COLO829 (cell line): ENCODE measurements at regions not wholly inside any gene's neighbourhood (a gene's known extent, or its start where the extent isn't known, plus 50 kb on each side); places are given as distances from the start of the nearest gene placed in this dataset.
"Not testable (repeated sequence)": the region's sequence is repeated elsewhere in the genome, so short reads cannot be mapped to it uniquely, and the experiment has no call there.

Experiments
- DNase-seq: peaks from one replicate; pipeline ENCODE4 v3.0.0; 2012; ENCODE audit warnings: low spot score

GRCh38 chr21:22764222-22764621 is 1766.0 kb downstream of the NCAM2 start:
- DNase-seq, result no peak

DNA sequence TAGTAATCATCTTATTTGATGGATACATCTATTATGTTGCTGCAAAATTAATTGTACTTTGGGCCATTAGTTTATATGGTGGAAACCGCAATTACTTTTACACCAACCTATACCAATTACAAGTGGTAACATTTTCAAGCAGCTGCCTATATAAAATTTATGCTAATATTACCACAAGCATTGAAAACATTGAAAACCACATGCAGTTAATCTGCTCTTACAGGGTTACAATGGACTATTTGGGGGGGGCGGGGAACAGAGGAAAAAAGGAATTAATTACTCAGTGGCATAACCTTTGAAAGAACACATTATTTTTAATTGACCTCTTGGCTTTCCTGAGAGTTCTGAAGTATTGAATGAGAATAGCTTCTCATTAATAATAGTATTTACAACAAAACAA is 1793.2 kb downstream of the NCAM2 start:
- DNase-seq, result no peak

DNA sequence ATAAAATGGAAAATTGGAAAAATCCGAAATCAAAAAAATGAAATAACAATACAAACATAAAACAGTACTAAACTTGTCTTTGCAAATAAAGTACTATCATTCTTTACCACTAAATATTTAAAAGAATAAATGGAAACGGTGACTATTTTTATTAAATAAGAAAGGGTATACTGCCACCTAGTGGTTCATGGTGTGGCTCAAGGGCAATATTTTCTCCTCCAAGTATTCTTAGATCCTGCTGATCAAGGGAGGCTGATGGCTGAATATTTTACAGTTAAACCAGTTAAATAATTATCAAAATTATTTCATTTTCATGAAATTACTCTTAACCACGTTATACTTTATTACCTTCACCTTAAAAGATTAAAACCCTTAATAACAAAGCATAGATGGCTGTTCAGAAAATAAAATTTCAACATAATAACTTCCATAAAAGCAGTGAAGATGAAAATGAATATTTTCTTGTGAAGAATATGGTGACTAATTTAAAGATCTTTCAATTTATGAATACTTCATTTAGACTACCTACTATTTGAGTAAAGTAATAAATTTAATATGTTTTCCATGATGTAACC is 1793.9 kb downstream of the NCAM2 start:
- peak; percentile 25 for DNase-seq

DNA sequence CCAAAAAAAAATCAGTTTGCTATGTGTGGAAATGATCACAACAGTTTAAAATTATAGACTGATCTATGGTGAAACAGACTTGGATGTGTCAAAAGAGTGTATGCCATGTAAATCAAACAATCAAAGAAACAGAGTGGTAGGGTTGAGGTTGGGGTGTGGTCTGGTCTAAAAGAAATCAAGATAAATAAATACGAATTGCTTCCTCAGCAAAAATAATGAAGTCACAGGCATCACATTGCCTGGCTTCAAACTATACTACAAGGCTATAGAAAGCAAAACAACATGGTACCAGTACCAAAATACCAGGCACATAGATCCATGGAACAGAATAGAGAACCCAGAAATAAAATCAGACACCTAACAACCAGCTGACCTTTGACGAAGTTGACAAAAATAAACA is 1796.9 kb downstream of the NCAM2 start:
- no peak for DNase-seq

GRCh38 chr21:22795644-22796043 is 1797.4 kb downstream of the NCAM2 start:
- no peak for DNase-seq

- DNase-seq, result no peak
Measured at GRCh38 chr21:22796147-22796546, 1797.9 kb downstream of the NCAM2 start.

DNA sequence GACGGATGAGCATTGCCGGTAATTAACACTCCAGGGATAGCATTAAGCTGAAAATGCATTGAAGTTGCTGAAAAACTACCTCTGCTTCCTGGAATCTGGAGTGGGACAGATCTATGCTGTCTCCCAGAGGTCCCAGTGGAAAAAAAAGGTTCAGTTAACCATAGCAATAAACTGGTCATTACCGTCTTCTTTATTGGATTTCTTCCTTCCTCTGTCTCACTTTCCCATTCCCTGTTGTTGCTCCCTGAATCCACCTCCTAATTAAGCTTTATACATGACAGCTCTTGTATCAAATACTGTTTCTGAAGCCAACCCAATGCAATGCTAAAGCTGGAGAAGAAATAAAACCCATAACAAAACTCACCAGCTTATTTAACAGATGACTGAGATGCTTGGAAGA is 1805.9 kb downstream of the NCAM2 start:
- no peak for DNase-seq

DNA sequence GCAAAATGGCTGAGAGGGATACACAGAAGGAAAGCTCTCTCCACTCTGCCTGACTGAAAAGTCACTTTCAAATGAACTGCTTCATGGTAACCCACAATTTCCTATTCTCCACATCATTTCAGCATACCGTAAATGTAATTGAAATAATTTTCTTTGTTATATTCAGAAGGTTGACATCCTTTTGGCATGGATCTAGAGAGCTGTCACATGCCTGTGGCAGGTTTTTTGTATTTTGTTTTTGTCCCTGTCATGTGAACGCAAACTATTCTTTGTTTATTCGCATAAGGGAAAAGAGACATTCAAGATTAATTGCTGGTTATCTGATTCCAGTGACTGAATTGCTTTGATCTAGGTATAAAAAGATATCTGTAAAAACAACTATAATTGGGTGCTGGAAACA is 1808.1 kb downstream of the NCAM2 start:
- DNase-seq, result no peak

DNA sequence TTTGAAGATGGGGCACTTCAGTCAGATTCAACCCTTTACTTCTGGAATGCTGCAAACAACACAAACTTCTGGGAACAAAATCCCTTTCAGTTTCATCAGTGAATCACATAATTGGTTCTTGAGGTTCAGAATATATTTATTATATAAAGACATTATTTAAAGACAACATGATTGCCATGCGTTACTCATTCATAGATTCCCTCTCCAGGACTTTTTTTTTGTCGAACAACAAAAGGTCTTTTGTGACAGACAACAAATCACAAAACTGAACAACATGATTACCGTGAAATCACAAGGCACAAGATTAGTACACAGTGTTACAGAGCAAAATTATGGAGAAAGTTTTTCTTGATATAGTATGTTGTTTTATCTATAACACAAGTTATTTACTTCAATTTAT is 1815.0 kb downstream of the NCAM2 start:
- DNase-seq, result peak; percentile 65

GRCh38 chr21:22818681-22819485 is 1820.7 kb downstream of the NCAM2 start:
- DNase-seq, result not testable (repeated sequence)

- no peak for DNase-seq
Measured at GRCh38 chr21:22827422-22827821, 1829.2 kb downstream of the NCAM2 start.

DNA sequence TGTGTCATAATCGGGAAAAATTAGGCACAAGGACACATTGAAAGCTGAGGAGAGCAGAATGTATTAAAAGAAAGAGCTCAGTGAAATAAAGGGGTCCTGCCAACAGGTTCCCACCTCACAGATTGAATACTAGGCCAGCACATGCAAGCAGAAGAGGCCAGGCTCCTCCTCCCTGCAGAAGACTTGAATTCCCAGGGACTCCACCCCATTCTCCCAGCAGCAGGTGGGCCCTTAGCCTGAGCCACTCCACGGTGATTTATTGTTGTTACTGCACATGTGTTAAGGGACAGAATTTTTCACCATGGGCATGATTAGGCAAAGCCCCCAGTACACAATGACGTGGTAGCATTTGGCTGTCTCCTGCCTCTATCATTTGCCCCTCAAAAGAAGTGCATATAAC is 1844.7 kb downstream of the NCAM2 start:
- DNase-seq, result no peak

GRCh38 chr21:22855581-22855980 is 1857.4 kb downstream of the NCAM2 start:
- DNase-seq, result no peak

DNA sequence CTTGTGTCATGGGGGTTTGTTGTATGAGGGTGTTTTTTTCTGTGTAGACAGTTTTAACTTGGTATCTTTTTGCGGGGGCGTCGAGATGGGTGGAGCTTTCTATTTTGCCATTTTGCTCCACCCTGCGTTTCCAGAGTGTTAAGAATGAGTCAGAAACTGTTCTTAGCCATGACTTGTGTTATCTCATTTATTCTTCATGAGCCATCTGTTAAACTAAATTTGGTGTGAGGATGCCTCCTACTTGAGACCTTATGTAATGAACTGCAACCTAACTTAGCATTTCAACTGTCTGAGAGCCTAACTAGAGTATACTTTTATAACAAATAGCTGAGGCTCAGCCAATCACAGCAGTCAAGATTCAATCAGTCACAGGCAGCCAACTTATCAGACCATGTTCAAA is 1873.5 kb downstream of the NCAM2 start:
- DNase-seq, result peak; percentile 2

DNA sequence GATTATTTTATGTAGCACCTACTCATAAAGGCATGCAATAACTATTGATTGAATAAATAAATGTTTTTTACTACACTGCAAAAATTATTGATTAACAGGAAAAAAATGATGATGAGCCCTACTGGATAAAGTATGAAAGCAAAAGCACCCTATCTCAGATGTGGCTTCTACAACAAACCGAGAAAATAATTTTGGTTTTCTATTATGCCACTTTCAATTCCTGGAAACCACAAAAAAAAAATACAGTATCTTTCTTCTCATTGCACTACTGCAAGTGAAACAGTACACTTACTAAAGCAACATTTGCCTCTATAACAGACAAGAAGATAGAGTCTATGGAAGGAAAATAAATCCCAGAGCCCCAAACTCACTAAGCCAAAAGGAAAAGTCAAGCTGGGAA is 1882.4 kb downstream of the NCAM2 start:
- DNase-seq, result no peak

- DNase-seq, result no peak
Measured at GRCh38 chr21:22881131-22881530, 1882.9 kb downstream of the NCAM2 start.

- DNase-seq, result no peak
Measured at GRCh38 chr21:22885079-22885478, 1886.9 kb downstream of the NCAM2 start.

DNA sequence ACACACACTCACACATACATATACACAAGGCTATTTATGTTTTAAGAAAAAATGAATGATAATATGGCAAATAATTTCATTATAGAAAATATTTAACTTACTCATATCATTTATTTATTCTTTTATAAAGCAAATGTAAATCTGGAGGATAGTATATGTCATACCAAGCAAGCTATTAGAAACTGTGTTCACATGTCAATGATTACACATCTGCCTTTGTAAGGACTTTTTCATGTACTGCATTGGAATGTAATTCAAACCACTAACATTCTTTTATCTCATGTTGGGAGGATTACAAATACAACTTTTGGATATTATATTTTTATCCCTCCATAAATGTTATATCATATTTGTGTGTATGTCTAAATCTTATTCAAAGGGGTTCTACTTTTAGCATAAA is 1887.4 kb downstream of the NCAM2 start:
- no peak for DNase-seq

DNA sequence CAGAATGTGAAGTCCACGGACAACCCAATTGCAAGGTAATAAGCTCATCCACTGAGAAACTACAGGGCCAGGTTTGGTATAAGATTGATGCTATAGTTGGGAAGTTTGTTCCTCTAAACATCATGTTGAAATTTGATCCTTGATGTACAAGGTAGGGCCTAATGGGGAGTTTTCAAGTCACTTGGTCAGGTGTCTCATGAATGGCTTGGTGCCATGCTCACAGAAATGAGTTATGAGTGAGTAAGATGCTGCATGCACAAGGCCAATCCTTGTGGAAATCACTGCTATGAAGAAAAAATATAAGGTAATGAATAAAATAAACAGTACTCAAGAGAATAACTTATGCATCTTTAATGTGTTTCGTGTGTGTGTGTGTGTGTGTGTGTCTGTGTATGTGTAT is 1891.2 kb downstream of the NCAM2 start:
- no peak for DNase-seq

GRCh38 chr21:22890656-22891055 is 1892.4 kb downstream of the NCAM2 start:
- DNase-seq, result no peak

DNA sequence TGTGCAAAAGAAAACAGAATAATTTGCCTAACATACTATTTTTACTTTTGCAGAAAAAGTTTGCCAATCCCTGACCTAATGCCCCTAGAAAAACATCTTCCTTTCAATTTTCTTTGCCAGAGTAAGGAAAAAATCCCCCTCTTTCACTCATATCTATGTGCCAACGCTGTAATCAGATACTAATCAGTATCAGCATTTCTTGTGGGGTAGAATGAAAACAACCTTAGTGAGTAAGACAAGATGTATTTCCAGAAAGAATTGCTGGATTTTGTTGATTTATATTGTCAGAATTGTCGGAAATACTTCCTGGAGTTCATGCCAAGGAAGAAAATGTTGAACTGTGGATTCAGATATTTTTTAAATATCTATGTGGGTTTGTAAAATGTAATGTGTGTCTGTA is 1893.8 kb downstream of the NCAM2 start:
- no peak for DNase-seq

DNA sequence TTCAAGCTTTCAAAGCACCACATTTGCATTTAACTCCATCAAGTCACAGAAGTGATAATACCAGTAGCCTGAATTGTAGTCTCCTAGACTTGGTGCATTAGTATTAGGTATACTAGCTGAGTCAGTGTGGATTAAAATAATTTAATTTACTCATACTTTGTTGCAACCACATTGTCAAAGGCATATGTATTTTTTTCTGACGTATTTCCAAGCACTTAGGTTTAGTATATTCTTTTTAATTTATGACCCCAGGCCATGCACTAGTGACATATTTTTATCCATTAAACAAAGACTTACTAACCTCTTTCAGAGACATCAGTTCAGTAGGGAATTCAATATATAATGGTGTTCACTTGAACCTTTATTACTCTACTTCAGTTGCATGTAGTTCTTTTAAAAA is 1894.5 kb downstream of the NCAM2 start:
- DNase-seq, result no peak

DNA sequence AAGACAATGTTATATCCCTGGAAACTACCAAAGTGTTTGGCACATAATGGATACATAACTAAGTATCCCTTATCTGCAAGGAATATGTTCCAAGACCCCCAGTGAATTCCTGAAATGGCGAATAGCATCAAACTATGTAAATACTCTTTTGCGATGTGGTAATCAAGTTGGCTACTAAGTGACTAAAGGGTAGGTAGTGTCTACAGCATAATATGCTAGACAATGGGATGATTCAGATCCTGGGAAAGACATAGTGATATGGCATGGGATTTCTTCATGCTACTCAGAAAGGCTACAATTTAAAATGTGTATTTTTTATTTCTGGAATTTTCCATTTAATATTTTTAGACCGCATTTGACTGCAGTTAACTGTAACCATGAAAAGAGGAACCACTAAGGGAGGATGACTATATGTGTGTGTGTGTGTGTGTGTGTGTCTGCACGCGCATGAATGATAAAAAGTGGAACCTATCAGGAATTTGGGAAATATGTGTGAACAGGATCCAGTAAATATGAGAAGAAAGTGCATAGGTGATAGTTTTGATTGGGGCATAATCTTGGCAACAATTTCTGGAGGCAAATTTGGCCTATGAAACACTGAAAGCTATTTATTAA is 1899.9 kb downstream of the NCAM2 start:
- DNase-seq, result no peak

GRCh38 chr21:22900490-22900889 is 1902.3 kb downstream of the NCAM2 start:
- DNase-seq, result peak; percentile 1
